ENCODE measurements at regions not wholly inside any gene's neighbourhood (a gene's known extent, or its start where the extent isn't known, plus 50 kb on each side); places are given as distances from the start of the nearest gene placed in this dataset.

DNA sequence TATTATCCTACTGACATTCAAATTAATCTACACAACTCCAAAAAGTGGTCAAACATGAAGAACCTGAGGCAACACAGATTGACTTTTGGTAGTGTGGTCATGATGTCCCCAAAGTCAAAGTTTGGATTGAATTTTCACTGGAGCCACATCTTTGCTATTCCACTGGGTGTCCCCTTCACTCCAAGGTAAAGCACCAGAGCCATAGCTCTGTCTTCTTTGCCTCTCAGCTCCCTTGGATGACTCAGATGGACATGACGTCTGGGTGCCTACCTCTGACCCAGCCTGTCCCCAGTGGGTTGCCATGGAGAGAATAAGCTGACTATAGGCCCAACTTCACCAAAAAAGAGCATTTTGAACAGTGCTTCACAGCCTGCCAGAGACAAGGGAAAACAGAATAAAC is 57.4 kb upstream of the ARHGAP42 start:
- TF ChIP-seq, protein P1, sequence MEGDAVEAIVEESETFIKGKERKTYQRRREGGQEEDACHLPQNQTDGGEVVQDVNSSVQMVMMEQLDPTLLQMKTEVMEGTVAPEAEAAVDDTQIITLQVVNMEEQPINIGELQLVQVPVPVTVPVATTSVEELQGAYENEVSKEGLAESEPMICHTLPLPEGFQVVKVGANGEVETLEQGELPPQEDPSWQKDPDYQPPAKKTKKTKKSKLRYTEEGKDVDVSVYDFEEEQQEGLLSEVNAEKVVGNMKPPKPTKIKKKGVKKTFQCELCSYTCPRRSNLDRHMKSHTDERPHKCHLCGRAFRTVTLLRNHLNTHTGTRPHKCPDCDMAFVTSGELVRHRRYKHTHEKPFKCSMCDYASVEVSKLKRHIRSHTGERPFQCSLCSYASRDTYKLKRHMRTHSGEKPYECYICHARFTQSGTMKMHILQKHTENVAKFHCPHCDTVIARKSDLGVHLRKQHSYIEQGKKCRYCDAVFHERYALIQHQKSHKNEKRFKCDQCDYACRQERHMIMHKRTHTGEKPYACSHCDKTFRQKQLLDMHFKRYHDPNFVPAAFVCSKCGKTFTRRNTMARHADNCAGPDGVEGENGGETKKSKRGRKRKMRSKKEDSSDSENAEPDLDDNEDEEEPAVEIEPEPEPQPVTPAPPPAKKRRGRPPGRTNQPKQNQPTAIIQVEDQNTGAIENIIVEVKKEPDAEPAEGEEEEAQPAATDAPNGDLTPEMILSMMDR (conservative IDR thresholded peaks at IDR 0.05; ENCODE audit: low read depth, low read length), result peak; percentile 56
- TF ChIP-seq EZH2phosphoT487 (IDR thresholded peaks at IDR 0.05; ENCODE audit: borderline replicate concordance, low read length) (no peak), EZH2 (IDR thresholded peaks at IDR 0.05; ENCODE audit: low read length, unreplicated experiment) (no peak)

All from PC-3 (cell line).